ENCODE measurements at regions not wholly inside any gene's neighbourhood (a gene's known extent, or its start where the extent isn't known, plus 50 kb on each side); places are given as distances from the start of the nearest gene placed in this dataset.

GRCh38 chr21:16323596-16323995 is 593.8 kb downstream of the USP25 start:
- no peak for ATAC-seq
- Mint-ChIP-seq H3K4me3 (no peak overlapping the region), H3K36me3 (ENCODE audit: low read depth) (no peaks in the 10 kb centered on the region), H3K9me3 (no peaks in the 10 kb centered on the region), H3K27me3 (ENCODE audit: insufficient read depth, low read depth, poor library complexity) (peaks cover under 1% of the 10 kb centered on the region), H3K4me1 (no peaks in the 10 kb centered on the region), H3K27ac (no peak overlapping the region)
- TF ChIP-seq POLR2AphosphoS5 (IDR thresholded peaks at IDR 0.05; ENCODE audit: low read depth) (no peak), ZNF331 (CRISPR knock-in tag; IDR thresholded peaks at IDR 0.05; ENCODE audit: low read depth) (no peak), REST (IDR thresholded peaks at IDR 0.05; ENCODE audit: unreplicated experiment) (no peak), CTCF (conservative IDR thresholded peaks at IDR 0.05; ENCODE audit: low read depth in 2 of 2) (no peak), ZNF114 (CRISPR knock-in tag; IDR thresholded peaks at IDR 0.05) (no peak), ETS1 (IDR thresholded peaks at IDR 0.05) (no peak), STAT1 (IDR thresholded peaks at IDR 0.05; ENCODE audit: unreplicated experiment) (no peak)
- Histone ChIP-seq H3K79me2 (replicated peaks; ENCODE audit: insufficient read depth) (no peaks in the 10 kb centered on the region), H3K27ac (ENCODE audit: low read depth) (no peak overlapping the region), H3K9me2 (ENCODE audit: insufficient read depth) (no peaks in the 10 kb centered on the region), H3F3A (replicated peaks; ENCODE audit: low read depth) (no peaks in the 10 kb centered on the region), H2AFZ (no peak overlapping the region), H3K36me3 (ENCODE audit: insufficient read depth) (no peaks in the 10 kb centered on the region), H3K27me3 (ENCODE audit: insufficient read depth) (no peaks in the 10 kb centered on the region), H3K4me2 (no peak overlapping the region), H3K4me1 (ENCODE audit: insufficient read depth) (no peaks in the 10 kb centered on the region), H4K20me1 (replicated peaks; ENCODE audit: insufficient read depth) (no peaks in the 10 kb centered on the region), H3K4me3 (no peak overlapping the region)
- DNase-seq (ENCODE audit: low spot score): no peak

- no peaks in the 10 kb centered on the region for H3K27me3 ChIP-seq (ENCODE audit: insufficient read depth)
- ATAC-seq (no peak), DNase-seq (ENCODE audit: low spot score) (no peak)
- H3K4me3 ChIP-seq: no peak overlapping the region
- Mint-ChIP-seq H3K36me3 (ENCODE audit: low read depth) (no peaks in the 10 kb centered on the region), H3K27ac (no peak overlapping the region), H3K27me3 (ENCODE audit: insufficient read depth, low read depth, poor library complexity) (no peaks in the 10 kb centered on the region), H3K9me3 (no peaks in the 10 kb centered on the region), H3K4me1 (no peaks in the 10 kb centered on the region; the same call in 2 of the 3 replicates), H3K4me3 (no peak overlapping the region)
- H2AFZ ChIP-seq: no peak overlapping the region
- no peak overlapping the region for H3K4me2 ChIP-seq
- H3K9me2 ChIP-seq (ENCODE audit: insufficient read depth): no peaks in the 10 kb centered on the region
- no peak overlapping the region for H3K27ac ChIP-seq (ENCODE audit: low read depth)
- no peaks in the 10 kb centered on the region for H4K20me1 ChIP-seq (replicated peaks; ENCODE audit: insufficient read depth)
- H3K36me3 ChIP-seq (ENCODE audit: insufficient read depth): no peaks in the 10 kb centered on the region
- H3K4me1 ChIP-seq (ENCODE audit: insufficient read depth): no peaks in the 10 kb centered on the region
- no peaks in the 10 kb centered on the region for H3K79me2 ChIP-seq (replicated peaks; ENCODE audit: insufficient read depth)
- no peaks in the 10 kb centered on the region for H3F3A ChIP-seq (replicated peaks; ENCODE audit: low read depth)
- TF ChIP-seq ZNF331 (CRISPR knock-in tag; IDR thresholded peaks at IDR 0.05; ENCODE audit: low read depth) (no peak), EZH2phosphoT487 (IDR thresholded peaks at IDR 0.05; ENCODE audit: unreplicated experiment) (no peak), ZNF114 (CRISPR knock-in tag; IDR thresholded peaks at IDR 0.05) (no peak), REST (IDR thresholded peaks at IDR 0.05; ENCODE audit: unreplicated experiment) (no peak), NANOG (IDR thresholded peaks at IDR 0.05; ENCODE audit: borderline replicate concordance) (no peak), CTCF (conservative IDR thresholded peaks at IDR 0.05; ENCODE audit: low read depth in 2 of 2) (no peak), STAT1 (IDR thresholded peaks at IDR 0.05; ENCODE audit: unreplicated experiment) (no peak), CREB1 (CRISPR knock-in tag; IDR thresholded peaks at IDR 0.05; ENCODE audit: low read depth) (no peak), ETS1 (IDR thresholded peaks at IDR 0.05) (no peak)
These were observed 594.8 kb downstream of the USP25 start for GRCh38 chr21:16324630-16325029.

All from GM23338 (cell line).